NCI-H2227 (cell line): ENCODE measurements at regions not wholly inside any gene's neighbourhood (a gene's known extent, or its start where the extent isn't known, plus 50 kb on each side); places are given as distances from the start of the nearest gene placed in this dataset.
A peak's percentile ranks its signal among the peaks of the same experiment; 100 is the strongest.
"Not testable (repeated sequence)": the region's sequence is repeated elsewhere in the genome, so short reads cannot be mapped to it uniquely, and the experiment has no call there.

Source experiments
- DNase-seq: peaks from one replicate; lab custom pipeline; 2025; ENCODE audit not compliant: unreplicated experiment; lab: John Stamatoyannopoulos, UW

DNA sequence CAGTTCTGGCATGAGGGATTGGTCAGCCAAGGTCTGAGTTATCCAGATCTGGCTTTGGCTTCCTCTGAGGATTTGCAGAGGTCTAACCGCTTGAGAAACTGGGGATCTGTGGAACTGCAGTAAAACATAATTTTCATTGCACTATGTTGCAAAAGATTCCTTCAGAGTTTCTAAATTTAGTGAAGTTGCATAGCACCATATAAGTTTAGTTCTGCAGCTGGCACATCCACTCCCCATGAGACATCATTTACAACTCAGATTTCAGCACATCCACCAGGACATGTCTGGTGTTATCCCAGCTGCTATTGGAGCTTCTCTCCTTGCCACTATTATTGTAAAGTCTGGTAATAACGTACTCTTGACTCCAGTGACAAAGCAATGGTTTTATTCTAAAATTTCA, 181.5 kb downstream of the CWF19L2 start:
- no peak for DNase-seq

DNA sequence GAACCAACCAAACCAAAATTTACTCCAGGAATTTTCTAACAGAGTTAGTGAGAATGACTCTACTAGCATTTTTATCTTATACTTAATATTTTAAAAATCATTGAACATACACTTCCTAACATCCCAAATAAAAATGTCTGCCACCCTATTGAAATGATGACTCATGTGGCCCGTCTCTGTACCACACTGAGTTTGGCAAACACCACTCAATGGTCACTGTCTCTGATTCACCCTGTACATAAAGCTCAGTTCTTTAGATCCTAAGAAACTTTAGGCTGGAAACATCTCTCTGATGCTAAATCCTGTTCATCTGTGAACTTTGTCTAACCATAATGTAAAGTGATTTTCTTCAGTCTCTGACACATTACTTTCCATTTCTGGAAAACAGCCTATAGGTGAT, 182.0 kb downstream of the CWF19L2 start:
- DNase-seq, result no peak

DNA sequence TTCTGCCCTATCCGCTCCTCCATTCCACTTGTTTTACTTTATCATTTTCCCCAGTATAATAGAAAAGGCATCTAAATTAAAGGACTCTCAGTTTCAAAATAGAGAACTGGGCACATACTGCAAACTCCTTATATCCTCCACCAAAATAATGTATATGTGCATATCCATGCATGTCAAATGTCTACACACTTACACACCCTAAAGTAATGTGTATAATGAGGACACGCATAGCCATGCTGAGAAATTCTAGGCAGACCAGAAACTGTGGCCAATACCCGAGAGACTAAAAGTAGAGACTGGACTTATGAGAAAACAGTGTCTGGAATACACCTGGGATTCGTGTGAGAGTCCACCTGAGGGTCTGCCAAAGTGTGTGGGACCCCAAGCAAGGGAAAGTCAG, 183.5 kb downstream of the CWF19L2 start:
- no peak for DNase-seq

DNA sequence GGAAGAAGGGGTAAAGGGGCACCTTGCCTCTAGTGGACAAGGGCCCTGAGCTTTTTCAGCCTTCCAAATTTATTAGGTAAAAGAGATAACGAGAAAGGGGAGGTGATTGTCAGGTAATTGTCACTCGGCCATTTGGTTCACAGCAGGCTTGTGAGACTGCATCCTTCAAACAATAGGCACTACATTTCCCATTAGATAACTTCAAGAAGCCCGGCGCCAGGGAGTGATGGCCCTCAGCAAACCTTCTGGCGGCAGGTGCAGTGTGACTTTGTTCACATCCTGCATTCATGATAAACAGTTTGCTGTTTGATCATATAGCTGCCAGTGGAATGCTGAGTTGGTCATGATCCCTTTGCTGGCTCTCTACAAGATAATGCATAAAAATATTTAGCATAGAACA, 185.1 kb downstream of the CWF19L2 start:
- DNase-seq, result peak; percentile 8

DNA sequence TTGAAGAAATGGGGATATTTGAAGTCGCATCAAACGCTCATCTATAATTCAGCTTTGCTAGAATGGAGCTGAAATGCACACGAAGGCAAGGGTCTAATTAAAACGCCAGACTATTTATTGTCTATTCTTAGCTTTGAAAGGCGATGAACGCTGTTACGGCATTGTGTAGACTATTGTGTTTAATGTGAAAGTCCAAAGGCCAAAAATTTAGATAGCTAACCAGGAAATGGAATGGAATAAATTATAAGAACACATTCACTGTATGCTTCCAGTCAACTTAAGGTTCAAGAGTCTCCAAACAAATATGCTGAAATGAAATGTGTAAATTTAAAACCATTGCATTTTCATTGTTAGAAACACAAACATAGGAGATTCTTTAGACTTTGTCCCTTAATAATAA, 186.2 kb downstream of the CWF19L2 start:
- DNase-seq, result no peak

DNA sequence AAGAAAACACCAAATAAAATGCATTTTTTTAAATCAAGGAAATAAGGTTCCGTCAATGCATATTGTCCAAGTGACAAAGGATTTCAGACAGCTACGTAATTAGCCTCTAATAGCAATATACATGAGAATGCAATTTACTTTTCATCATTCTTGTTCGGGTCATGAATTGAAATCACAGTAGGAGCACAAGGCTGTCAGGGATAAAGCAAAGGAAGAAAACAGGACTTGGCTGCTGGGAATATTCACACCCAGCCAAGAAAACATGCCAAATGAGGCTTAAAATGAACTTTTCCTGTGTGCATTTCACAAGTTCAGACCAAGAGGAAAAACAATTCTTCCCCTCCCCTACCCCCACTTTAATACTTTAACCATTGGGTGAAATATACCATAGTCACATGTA, 188.6 kb downstream of the CWF19L2 start:
- DNase-seq, result no peak

DNA sequence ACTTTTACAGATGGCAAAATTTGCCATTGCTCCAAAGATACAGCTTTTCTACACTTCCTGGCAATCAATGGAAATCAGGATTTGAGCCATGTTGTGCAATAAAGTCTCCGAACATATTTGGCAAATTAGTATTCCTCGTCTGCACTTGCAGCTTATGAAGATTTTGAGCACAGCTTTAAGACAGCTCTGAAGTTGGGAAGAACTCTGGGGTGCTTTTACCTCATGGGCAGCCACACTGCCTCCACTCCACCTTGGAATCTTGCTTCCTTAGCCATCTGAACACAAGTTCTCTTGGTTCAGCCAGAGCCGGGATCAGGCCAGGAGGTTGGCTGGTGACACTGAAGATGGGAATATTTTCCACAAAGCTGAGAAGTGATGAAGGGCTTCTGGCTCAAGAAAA, 191.2 kb downstream of the CWF19L2 start:
- no peak for DNase-seq

DNA sequence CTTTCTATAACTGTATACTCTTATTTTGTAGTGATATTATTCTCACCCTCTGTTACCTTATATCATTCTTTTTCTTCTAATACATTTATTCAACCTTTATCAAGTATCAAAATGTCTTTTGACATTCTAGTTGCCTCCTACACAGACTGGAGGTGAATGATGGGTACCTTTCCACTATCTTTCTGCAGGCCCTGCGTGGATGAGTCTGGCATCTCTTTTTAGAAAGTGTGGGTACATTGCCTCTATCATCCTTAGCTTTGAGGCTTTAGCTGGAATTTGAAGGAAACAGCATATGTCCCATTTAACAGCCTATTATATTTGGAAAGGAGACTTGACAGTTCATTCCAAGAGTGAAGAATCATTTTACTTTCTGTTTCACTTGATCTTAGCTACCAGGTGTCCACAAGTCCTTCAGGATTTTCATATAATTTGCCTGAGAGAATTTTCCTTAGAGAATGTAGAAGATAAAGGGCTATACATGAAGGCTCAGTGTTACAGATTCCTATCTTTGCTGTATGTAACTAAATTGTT, 192.0 kb downstream of the CWF19L2 start:
- no peak for DNase-seq

DNA sequence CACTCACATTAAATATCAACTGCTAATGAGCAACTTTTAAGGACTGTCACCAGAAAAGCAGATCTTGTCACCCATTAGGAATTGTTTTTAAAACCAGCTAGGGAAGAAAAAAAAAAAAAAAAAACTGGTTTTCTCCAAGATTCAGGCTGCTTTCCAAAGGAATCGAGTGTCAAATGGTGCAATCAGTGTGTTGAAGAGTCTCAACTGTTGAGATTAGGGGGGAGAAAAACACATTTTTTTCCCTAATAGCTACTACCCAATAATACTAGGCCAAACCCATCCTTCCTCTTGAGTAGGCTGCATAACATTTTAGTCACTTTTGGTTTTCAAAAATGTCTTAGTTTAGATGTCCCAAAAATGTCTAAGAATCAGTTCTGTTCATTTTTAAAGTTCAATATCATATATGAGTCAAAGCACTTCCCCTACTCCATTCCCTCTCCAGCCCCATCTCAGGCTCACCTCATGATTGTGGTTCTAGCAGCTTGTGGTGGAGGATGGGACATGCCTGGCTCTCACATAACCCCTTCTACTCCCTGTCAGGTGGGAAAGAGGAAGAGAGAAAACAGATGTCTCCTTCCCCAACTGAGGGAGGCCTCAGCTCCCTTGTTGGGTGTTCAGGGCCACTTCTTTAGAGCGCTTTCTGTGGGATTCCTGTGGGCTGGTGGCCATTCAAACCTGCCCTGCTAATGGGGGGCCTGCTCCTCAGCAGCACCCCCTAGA, 193.6 kb downstream of the CWF19L2 start:
- DNase-seq, result no peak

DNA sequence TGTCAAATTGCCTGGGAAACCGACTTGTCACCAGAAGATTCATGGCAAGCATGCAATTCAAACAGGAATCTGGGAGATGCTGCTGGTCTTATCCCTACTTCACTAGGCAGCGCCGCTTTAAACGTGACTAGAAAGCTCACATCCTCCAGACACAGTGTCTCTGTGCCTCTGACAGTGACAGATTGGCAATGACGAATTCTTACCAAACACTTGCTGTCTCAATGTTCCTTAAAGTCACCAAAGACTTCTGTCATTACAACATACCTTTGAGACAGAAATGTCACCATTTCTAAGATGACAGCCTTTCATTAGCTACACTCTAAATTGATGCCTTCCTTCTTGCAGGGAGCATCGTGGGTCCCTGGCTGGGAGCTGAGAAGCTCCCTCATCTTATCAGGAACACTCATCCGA, 197.8 kb downstream of the CWF19L2 start:
- peak; percentile 7 for DNase-seq

DNA sequence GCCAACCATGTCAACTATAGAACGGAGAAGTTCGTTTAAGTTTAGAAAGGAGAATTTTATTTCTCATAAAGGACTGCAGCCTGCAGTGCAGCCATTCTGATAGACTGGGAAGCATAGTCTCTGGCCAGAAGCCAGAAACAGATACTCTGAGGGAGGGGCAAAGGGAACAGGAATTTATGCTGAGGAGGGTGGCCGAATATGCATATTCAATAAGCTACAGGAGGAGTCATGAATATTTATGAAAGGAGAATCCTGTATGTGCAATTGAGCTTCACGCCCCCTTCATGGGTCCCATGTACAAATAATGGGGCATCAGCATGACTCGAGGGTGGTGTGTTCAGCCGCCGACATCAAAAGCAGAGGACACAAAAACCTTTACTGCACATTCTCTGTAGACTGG, 199.9 kb downstream of the CWF19L2 start:
- no peak for DNase-seq

DNA sequence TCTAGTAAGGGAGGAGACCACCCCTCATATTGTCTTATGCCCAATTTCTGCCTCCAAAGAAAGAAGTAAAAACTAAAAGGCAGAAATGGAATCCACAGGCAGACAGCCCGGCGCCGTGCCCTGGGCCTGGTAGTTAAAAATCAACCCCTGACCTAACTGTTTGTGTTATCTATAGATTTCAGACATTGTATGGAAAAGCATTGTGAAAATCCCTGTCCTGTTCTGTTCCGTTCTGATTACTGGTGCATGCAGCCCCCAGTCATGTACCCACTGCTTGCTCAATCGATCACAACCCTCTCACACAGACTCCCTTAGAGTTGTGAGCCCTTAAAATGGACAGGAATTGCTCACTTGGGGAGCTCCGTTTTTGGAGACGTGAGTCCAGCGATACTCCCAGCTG, 204.0 kb downstream of the CWF19L2 start:
- not testable (repeated sequence) for DNase-seq

DNA sequence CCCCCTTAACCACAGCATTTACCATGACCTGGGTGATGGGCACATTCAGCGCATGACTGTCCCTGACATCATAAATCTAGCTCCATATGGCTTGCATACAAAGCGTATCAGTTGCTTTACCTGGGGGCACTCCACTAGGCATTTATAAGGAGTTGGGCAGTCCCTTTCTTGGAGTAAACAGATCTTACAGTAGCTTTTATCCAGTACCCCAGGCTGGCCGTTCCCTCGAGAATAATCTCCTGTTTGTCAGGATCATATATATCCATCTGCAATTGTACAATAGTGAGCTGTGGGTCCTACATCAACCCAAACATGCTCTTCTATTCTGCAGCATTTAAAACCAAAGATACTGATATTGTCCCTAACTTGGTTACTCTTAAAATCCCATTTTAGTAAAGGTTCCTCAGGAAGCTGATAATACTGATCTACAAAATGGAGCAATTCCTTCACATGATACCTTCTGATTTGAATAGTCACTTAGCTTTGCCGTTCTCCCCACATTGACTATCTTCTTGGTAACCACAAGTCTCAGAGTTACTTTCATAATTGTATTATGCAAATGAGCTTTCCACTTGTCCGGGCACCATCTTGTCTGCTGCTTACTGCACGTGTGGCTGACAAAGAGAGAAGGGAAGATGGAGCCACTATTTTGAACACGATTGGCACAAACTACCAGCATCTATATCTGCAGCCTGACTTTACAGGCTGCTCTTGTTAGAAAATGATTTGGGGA, 205.0 kb downstream of the CWF19L2 start:
- no peak for DNase-seq

DNA sequence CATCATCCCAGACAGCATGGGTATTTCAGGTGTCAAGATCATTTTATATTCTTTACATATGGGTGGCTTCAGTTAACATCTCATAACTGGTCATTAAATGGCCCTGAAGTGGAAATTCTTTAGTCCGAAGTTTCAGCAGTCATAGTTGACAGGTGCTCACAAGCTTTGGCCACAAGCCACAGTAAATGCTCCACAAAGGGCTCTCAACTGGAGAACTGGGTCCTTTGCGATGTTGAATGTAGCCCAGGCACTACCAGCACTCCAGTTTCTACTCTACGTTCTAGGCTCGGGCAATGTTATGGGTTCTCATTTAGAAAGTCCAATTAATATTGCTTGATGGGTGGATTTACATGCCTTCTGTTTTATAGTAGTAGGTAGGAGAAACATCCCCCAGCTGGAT, 206.3 kb downstream of the CWF19L2 start:
- no peak for DNase-seq

DNA sequence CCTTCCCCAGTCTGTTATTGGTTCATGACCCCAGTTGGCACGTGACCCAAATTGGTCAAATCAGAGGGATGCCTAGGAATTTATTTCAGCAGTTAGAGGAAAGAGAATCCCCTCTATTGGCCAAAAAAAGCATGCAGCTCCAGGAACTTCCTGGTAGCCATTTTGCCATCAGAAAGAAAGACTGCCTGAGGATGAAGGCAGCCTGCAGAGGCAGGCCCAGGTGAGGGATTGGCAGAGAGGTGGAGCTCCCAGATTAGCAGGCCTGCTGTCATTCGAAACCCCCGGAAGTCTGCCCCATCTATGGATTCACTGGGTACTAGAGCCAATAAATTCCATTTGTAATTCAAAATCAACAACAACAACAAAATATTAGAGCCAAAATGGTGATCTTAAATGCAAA, 207.6 kb downstream of the CWF19L2 start:
- DNase-seq, result no peak

DNA sequence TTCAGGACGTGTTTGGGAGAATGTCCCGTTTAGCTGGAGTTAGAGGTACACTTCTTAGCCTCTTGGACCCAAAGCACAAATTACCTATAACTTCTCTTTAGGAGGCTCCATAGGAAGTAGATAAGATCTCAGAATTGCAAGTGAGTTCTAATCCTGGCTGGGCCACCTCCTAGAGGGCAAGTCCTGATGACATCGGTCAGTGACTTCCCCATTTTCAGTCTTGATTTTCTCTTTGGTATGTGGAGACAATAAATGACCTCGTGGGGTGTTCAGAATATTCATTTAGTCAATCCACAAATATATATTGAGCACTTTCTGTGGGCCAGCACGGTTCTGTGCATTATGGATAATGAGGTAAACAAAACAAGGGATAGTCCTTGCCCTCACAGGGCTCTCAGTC, 208.6 kb downstream of the CWF19L2 start:
- DNase-seq, result no peak

DNA sequence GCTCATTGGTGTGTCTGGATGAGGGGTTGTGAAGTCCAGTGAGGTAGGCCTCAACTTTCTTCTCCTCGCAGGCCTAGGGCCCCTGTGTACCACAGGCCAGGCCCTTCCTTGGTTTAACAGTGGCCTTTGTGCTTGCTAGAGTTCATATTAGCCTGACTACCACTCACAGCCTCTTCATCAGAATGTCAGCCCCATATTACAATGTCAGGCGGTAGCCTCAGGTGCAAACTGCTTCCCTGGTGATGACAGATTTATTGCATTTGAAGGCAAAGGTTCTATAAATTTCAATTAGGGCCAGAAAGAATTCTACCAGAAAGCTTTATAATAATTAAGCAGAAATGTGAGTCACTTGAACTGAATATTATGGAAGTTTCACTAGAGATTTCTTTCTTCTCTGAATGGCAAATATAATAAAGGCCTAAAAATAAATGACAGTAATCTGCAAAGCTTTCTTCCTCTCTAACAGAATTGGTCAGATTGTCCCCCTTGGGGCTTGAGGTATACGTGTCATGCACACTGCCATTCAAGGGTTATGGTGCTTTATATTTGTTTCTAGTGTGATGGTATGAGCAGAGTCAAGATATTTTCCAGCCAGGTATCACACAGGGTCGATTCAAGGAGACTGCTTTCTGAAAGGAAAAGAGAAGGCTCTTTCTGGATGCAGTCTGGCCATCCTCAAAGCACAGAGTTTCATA, 210.3 kb downstream of the CWF19L2 start:
- DNase-seq, result peak; percentile 2

DNA sequence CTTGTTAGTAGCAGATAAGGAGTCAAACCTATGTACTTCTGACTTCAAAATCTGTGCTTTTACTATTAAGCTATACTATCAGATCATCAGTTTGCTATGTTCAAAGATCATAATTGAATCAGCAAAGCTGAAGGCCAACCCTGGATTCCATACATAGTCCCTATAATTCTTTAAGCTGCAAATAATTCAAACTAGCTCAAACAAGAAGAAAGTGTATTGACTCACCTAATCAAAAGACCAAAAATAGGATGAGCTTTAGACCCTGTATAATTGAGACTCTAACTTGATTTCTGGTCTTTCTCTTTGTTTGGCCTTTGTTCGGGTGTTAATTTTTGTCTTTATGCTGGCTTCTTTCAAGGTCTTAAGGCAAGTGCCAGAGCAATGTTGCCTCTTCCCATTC, 213.7 kb downstream of the CWF19L2 start:
- DNase-seq, result no peak

DNA sequence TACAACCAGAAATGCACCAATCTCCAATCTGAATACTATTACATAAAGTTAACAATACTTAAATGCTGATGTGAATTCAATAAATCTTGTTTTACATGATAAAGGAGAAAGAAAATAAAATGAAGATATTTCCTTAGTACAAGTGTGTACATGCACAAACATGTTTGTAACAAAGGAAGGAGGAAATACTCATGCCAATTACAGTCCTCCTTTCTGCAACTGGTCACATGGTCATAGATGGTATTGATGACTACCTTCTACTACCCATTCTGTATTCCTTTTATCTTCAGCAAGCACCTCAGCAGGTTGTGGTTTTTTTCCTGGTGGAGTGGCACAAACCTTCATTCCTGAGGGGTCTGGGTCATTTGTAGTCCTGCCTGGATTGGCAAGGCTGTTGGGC, 214.2 kb upstream of the GUCY1A2 start:
- DNase-seq, result no peak

DNA sequence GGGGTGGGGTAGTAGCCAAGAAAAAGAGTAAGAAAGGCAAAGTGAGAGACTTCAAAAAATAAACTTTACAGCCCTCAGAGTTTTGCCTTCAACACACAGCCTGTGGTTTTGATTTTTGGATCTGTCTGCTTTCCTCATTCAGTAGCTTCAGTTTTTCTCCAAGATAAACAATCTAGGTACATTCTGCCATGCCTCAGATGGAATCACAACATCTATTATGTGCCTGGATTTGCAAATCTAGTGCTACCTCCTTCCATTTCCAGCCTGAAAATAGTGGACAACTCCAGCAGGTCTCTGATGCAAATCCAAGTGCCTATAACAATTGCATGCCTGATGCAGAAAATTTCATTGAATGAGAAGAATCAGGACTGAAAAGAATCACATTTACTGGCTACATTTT, 206.6 kb upstream of the GUCY1A2 start:
- no peak for DNase-seq

DNA sequence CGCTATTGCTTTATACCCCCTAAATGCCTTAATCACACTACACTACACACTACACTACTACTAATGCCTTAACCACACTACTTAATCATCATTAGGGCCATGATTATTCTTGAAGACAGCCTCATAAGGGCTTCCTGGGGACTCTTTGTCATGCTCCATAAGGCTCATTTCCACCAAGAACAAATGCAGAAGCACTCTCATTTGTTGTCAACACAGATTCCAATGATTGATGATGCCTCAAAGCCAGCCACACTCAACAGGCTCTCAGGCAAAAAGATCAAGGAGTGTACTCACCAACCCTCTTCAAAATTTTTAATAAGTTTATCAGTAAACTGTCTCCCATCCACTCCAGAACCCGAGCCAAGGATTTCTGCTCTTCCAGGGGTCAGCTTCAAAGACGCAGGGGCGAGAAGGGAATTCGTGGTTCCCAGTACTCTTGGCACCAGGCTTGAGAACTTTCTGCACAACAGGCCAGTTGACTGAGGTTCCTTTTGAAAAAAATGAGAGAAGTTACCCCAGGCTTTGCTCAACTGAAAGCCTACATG, 204.7 kb upstream of the GUCY1A2 start:
- DNase-seq, result no peak

DNA sequence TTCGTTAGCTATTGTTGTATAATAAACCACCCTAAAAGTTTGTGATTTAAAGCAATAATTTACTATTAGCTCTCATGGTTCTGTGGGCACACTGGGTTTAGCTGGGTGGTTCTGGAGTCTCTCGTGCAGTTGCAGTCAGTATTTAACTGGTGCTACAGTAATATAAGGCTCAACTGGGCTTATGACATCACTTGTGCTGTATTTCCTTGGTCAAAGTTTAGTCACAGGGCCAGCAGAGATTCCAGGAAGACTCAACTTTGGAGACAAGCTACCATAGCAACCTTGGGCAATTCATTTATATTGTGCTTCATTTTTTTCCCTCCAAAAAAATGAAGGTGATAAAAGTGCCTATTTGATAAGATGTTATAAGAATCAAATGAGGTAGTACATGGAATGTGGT, 204.2 kb upstream of the GUCY1A2 start:
- no peak for DNase-seq
